NCI-H2081 (cell line): ENCODE measurements at regions not wholly inside any gene's neighbourhood (a gene's known extent, or its start where the extent isn't known, plus 50 kb on each side); places are given as distances from the start of the nearest gene placed in this dataset.

ENCODE experiments used
- DNase-seq, 2 experiments: peaks; one replicate each; lab custom pipeline; 2025; lab: John Stamatoyannopoulos, UW

- DNase-seq = no peak
These were observed 225.0 kb upstream of the KIRREL3 start for GRCh38 chr11:127225619-127226018.

- DNase-seq = no peak
These were observed 223.7 kb upstream of the KIRREL3 start for GRCh38 chr11:127224276-127224675.

- no peak for DNase-seq
These were observed 223.1 kb upstream of the KIRREL3 start for GRCh38 chr11:127223633-127224032.

- no peak for DNase-seq
These were observed 222.5 kb upstream of the KIRREL3 start for GRCh38 chr11:127223026-127223425.

- DNase-seq = no peak
These were observed 219.1 kb upstream of the KIRREL3 start for GRCh38 chr11:127219704-127220103.

GRCh38 chr11:127218275-127218608, 217.7 kb upstream of the KIRREL3 start:
- DNase-seq = no peak

- DNase-seq = no peak
These were observed 217.1 kb upstream of the KIRREL3 start for GRCh38 chr11:127217452-127218274.

GRCh38 chr11:127205688-127206217, 205.2 kb upstream of the KIRREL3 start:
- no peak for DNase-seq

- no peak for DNase-seq
These were observed 202.9 kb upstream of the KIRREL3 start for GRCh38 chr11:127203490-127203889.

GRCh38 chr11:127202105-127202504, 201.5 kb upstream of the KIRREL3 start:
- DNase-seq = no peak

GRCh38 chr11:127199306-127199801, 198.8 kb upstream of the KIRREL3 start:
- DNase-seq = no peak

- DNase-seq = no peak
These were observed 195.0 kb upstream of the KIRREL3 start for GRCh38 chr11:127195501-127196120.

- DNase-seq = no peak
These were observed 194.0 kb upstream of the KIRREL3 start for GRCh38 chr11:127194521-127194920.

- DNase-seq = no peak
These were observed 193.4 kb upstream of the KIRREL3 start for GRCh38 chr11:127193950-127194349.

- no peak for DNase-seq
These were observed 191.1 kb upstream of the KIRREL3 start for GRCh38 chr11:127191689-127192088.

GRCh38 chr11:127191261-127191660, 190.7 kb upstream of the KIRREL3 start:
- no peak for DNase-seq

GRCh38 chr11:127182586-127183203, 182.1 kb upstream of the KIRREL3 start:
- peak; percentile 80 to 88 for DNase-seq

GRCh38 chr11:127157225-127157624, 156.7 kb upstream of the KIRREL3 start:
- no peak for DNase-seq

GRCh38 chr11:127149410-127149809, 148.8 kb upstream of the KIRREL3 start:
- no peak for DNase-seq

GRCh38 chr11:127143251-127143650, 142.7 kb upstream of the KIRREL3 start:
- no peak for DNase-seq

- no peak for DNase-seq
These were observed 138.0 kb upstream of the KIRREL3 start for GRCh38 chr11:127138613-127139012.

GRCh38 chr11:127137771-127138280, 137.3 kb upstream of the KIRREL3 start:
- DNase-seq = no peak

GRCh38 chr11:127136438-127136837, 135.9 kb upstream of the KIRREL3 start:
- no peak for DNase-seq
